Mammary epithelial cell (primary cell): ENCODE measurements at regions not wholly inside any gene's neighbourhood (a gene's known extent, or its start where the extent isn't known, plus 50 kb on each side); places are given as distances from the start of the nearest gene placed in this dataset.

Source experiments
- EZH2 ChIP-seq: IDR thresholded peaks from 2 replicates; pipeline ENCODE4 v1.6.1; 2012; ENCODE audit warnings: low read length, inconsistent platforms, borderline replicate concordance
- TF ChIP-seq, protein P1 (sequence below), 2 donors: IDR thresholded peaks in 1 of 2; conservative IDR thresholded peaks in 1 of 2; 2 replicates each; pipeline ENCODE4 v1.5.1; 2011 to 2012; ENCODE audit warnings: inconsistent platforms in 2 of 2, low read length in 2 of 2, mild to moderate bottlenecking in 2 of 2, control low read depth in 1 of 2, low read depth in 1 of 2; ENCODE audit not compliant: insufficient read depth in 1 of 2; ENCODE audit errors: extremely low read depth in 1 of 2

DNA sequence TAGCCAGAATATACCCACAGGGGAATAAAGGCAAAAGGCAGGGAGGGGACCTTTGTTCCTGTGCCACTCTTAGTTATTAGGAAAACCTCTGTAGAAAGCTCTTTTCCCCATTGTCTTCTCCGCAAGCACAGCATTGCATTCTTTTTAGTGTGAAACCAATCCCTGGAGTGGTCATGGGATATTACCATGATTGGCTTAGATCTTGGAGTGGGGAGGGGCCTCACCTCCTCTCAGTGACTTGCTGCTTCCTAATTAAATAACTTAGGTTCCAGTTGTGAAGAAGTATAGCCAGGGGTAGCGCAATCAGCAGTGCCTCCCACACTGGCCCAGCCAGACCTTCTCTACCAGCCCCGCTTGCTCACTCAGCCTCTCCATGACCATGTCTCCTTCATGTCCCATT lies 49.9 kb upstream of the AFF3 start:
- no peak for TF ChIP-seq EZH2
- TF ChIP-seq, protein P1, sequence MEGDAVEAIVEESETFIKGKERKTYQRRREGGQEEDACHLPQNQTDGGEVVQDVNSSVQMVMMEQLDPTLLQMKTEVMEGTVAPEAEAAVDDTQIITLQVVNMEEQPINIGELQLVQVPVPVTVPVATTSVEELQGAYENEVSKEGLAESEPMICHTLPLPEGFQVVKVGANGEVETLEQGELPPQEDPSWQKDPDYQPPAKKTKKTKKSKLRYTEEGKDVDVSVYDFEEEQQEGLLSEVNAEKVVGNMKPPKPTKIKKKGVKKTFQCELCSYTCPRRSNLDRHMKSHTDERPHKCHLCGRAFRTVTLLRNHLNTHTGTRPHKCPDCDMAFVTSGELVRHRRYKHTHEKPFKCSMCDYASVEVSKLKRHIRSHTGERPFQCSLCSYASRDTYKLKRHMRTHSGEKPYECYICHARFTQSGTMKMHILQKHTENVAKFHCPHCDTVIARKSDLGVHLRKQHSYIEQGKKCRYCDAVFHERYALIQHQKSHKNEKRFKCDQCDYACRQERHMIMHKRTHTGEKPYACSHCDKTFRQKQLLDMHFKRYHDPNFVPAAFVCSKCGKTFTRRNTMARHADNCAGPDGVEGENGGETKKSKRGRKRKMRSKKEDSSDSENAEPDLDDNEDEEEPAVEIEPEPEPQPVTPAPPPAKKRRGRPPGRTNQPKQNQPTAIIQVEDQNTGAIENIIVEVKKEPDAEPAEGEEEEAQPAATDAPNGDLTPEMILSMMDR (conservative IDR thresholded peaks at IDR 0.05 in 1 of 2, IDR thresholded peaks at IDR 0.05 in 1 of 2; ENCODE audit: extremely low read depth in 1 of 2, insufficient read depth in 1 of 2, low read depth in 1 of 2, low read length in 2 of 2) = no peak
